ENCODE measurements at regions not wholly inside any gene's neighbourhood (a gene's known extent, or its start where the extent isn't known, plus 50 kb on each side); places are given as distances from the start of the nearest gene placed in this dataset.
"Not testable (repeated sequence)": the region's sequence is repeated elsewhere in the genome, so short reads cannot be mapped to it uniquely, and the experiment has no call there.

- not testable (repeated sequence) for DNase-seq (ENCODE audit: extremely low spot score, insufficient read length, low read depth); FAIRE-seq
Observed at GRCh38 chr15:30195355-30196008, 60.6 kb downstream of the GOLGA8T start.

- not testable (repeated sequence) for DNase-seq (ENCODE audit: extremely low spot score, insufficient read length, low read depth); FAIRE-seq
Observed at GRCh38 chr15:30196009-30196375, 61.1 kb downstream of the GOLGA8T start.

GRCh38 chr15:30196769-30197168, 61.9 kb downstream of the GOLGA8T start:
- not testable (repeated sequence) for DNase-seq (ENCODE audit: extremely low spot score, insufficient read length, low read depth); FAIRE-seq

DNA sequence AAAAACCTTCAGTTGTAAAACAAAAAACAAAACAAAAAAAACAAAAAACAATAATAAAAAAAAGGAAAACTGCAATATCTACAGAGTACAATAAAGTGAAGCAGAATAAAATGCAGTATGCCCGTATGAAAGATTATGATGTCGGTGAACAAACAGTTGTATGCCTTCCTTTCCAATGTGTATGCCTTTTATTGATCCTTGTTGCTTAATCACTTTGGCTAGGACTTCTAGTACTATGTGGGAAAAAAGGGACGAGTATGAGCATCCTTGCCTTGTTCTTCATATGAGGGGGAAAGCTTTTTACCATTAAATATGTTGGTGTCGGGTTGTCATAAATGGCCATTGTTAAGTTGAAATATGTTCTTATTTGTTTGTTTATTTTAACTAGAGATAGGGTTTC, 66.7 kb downstream of the GOLGA8T start:
- not testable (repeated sequence) for FAIRE-seq; DNase-seq (ENCODE audit: extremely low spot score, insufficient read length, low read depth)

DNA sequence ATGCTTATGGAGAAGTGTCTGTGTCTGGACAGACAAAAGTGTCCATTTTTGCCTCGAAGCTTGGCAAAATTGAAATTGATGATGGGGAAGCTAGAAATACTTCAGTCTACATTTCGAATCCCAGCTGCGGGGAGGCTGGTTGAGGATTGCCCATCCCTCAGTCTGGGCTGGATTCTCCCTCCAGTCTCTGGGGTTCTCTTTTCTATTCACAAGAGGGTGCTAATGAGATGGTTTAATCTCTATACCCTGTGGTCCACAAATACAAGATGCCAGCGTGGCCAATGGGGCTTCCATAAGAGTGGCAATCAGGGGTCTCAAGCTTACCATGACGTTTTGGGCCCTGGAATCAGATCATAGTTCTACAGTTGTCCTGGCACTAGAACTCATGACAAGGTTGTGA, 78.9 kb downstream of the GOLGA8T start:
- not testable (repeated sequence) for FAIRE-seq; DNase-seq (ENCODE audit: extremely low spot score, insufficient read length, low read depth)

GRCh38 chr15:30221803-30222202, 87.0 kb downstream of the GOLGA8T start:
- FAIRE-seq; DNase-seq (ENCODE audit: extremely low spot score, insufficient read length, low read depth): not testable (repeated sequence)

DNA sequence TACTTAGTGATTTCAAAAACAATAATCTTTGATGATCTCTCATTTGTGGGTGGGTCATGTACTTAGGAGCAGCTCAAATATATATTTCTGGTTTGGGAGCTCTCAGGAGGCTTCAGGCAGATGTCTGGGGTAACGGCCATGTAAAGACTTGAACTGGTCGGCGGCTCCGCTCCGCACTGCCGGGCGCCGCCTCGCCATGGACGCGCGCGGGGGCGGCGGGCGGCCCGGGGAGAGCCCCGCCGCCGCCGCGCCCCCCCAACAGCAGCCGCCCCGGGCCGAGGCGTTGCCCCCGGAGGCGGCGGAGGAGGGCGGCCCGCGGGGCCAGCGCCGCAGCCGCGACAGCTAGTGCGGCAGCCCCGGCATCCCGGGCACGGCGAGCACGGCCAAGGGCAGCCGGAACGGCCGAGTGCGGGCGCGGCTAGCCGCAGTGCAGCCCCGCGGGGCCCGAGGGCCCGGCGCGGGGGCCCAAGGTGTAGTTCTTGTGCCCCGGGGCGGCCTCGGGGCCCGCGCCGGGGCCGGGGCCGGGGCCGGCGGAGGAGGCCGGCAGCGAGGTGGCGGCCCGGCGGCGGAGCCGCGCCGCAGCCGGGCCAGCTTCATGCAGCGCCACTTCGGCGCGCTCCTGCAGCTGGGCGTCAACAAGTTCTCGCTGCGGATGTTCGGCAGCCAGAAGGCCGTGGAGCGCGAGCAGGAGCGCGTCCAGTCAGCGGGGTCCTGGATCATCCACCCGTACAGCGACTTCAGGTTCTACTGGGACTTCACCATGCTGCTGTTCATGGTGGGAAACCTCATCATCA, 88.1 kb downstream of the GOLGA8T start:
- not testable (repeated sequence) for DNase-seq (ENCODE audit: extremely low spot score, insufficient read length, low read depth); FAIRE-seq

GRCh38 chr15:30225233-30225891, 90.5 kb downstream of the GOLGA8T start:
- not testable (repeated sequence) for FAIRE-seq; DNase-seq (ENCODE audit: extremely low spot score, insufficient read length, low read depth)

GRCh38 chr15:30261432-30262141, 126.7 kb downstream of the GOLGA8T start:
- not testable (repeated sequence) for DNase-seq (ENCODE audit: extremely low spot score, insufficient read length, low read depth)
- peak; percentile 5 for FAIRE-seq

GRCh38 chr15:30262142-30262460, 127.2 kb downstream of the GOLGA8T start:
- not testable (repeated sequence) for DNase-seq (ENCODE audit: extremely low spot score, insufficient read length, low read depth)
- FAIRE-seq: peak; percentile 55

DNA sequence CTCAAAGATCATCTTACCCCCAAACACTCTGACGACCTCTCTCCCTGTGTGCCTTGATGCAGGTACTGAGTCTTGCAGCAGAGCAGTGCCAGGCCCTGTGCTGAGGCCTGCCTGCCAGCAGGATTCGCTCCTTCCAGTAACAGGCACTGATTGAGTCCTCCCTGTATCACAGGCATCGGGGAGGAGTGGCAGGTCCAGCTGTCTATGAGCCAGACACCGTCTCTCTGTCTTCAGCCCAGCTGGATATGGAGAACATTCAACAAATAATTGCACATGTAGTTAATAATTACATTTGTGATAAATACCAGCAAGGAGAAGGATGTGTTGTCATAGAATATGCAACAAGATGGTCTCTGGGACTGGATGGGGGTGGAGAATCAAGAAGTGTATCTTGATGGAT, 129.1 kb downstream of the GOLGA8T start:
- FAIRE-seq; DNase-seq (ENCODE audit: extremely low spot score, insufficient read length, low read depth): not testable (repeated sequence)

- not testable (repeated sequence) for DNase-seq (ENCODE audit: extremely low spot score, insufficient read length, low read depth); FAIRE-seq
Observed at GRCh38 chr15:30295150-30295844, 98.0 kb downstream of the CHRFAM7A start.

DNA sequence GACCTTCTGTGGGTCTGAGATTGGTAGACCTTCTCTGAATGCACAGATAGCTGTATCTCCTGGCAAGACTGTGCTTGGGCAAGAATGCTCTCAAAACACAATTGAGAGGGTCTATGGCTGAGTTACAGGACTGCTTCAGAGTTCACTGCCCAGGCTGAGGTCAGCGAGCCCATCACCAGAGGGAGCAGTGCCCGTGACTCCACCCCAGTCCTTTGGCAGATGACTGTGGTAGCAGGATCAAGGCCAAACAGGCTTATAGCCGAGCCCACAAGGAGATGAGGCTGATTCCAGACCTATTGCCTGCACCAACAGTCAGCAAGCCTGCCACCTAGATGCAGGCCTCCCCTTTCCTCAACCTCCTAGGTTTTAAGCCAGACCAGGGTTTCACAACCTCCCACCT, 89.4 kb downstream of the CHRFAM7A start:
- DNase-seq (ENCODE audit: extremely low spot score, insufficient read length, low read depth); FAIRE-seq: not testable (repeated sequence)

All from GM18507 (cell line).